ENCODE measurements at regions not wholly inside any gene's neighbourhood (a gene's known extent, or its start where the extent isn't known, plus 50 kb on each side); places are given as distances from the start of the nearest gene placed in this dataset.
"Not testable (repeated sequence)": the region's sequence is repeated elsewhere in the genome, so short reads cannot be mapped to it uniquely, and the experiment has no call there.

- DNase-seq: no peak
These were observed 161.1 kb upstream of the TBL1XR1 start for GRCh38 chr3:177358091-177358976.

- DNase-seq: no peak
These were observed 161.8 kb upstream of the TBL1XR1 start for GRCh38 chr3:177358977-177359592.

GRCh38 chr3:177359593-177360357 is 162.5 kb upstream of the TBL1XR1 start:
- DNase-seq: peak; percentile 99

- peak; percentile 67 for DNase-seq
These were observed 164.0 kb upstream of the TBL1XR1 start for GRCh38 chr3:177361081-177361938.

GRCh38 chr3:177362626-177363025 is 165.3 kb upstream of the TBL1XR1 start:
- no peak for DNase-seq

- no peak for DNase-seq
These were observed 167.0 kb upstream of the TBL1XR1 start for GRCh38 chr3:177364236-177364635.

- DNase-seq: not testable (repeated sequence)
These were observed 168.0 kb upstream of the TBL1XR1 start for GRCh38 chr3:177365294-177365693.

GRCh38 chr3:177367788-177368187 is 170.5 kb upstream of the TBL1XR1 start:
- no peak for DNase-seq

GRCh38 chr3:177370246-177370822 is 173.1 kb upstream of the TBL1XR1 start:
- DNase-seq: no peak

GRCh38 chr3:177371146-177371545 is 173.9 kb upstream of the TBL1XR1 start:
- no peak for DNase-seq

GRCh38 chr3:177371888-177372287 is 174.6 kb upstream of the TBL1XR1 start:
- DNase-seq: no peak

GRCh38 chr3:177374323-177374722 is 177.0 kb upstream of the TBL1XR1 start:
- no peak for DNase-seq

- DNase-seq: no peak
These were observed 178.0 kb upstream of the TBL1XR1 start for GRCh38 chr3:177375316-177375715.

GRCh38 chr3:177377166-177377565 is 179.9 kb upstream of the TBL1XR1 start:
- DNase-seq: no peak

- DNase-seq: no peak
These were observed 180.9 kb upstream of the TBL1XR1 start for GRCh38 chr3:177378168-177378567.

- DNase-seq: no peak
These were observed 181.8 kb upstream of the TBL1XR1 start for GRCh38 chr3:177379045-177379444.

GRCh38 chr3:177381070-177381469 is 183.8 kb upstream of the TBL1XR1 start:
- no peak for DNase-seq

GRCh38 chr3:177382944-177383343 is 185.7 kb upstream of the TBL1XR1 start:
- no peak for DNase-seq

- no peak for DNase-seq
These were observed 187.9 kb upstream of the TBL1XR1 start for GRCh38 chr3:177385186-177385585.

- no peak for DNase-seq
These were observed 188.6 kb upstream of the TBL1XR1 start for GRCh38 chr3:177385831-177386301.

- DNase-seq: no peak
These were observed 190.9 kb upstream of the TBL1XR1 start for GRCh38 chr3:177388209-177388608.
